Spleen (tissue), 11 donors: ENCODE measurements at regions not wholly inside any gene's neighbourhood (a gene's known extent, or its start where the extent isn't known, plus 50 kb on each side); places are given as distances from the start of the nearest gene placed in this dataset.

Experiments used
- DNase-seq: peaks from one replicate; pipeline ENCODE4 v3.0.0-alpha.2; 2020
- H3K27ac ChIP-seq, 8 donors: fragments of 200-600 bp; sonication (generic) in 7 of 8; 1 replicate in 4 of 8; 2 replicates in 4 of 8; pipeline versions ENCODE4 v1.5.0 to v1.8.0; 2016 to 2021; ENCODE audit warnings: inconsistent platforms in 4 of 8, mild to moderate bottlenecking in 4 of 8, moderate library complexity in 1 of 8
- H3K27me3 ChIP-seq, 7 donors: fragments of 200-600 bp; sonication (generic) in 6 of 7; replicated peaks in 1 of 7; 1 replicate in 4 of 7; 2 replicates in 3 of 7; pipeline versions ENCODE4 v1.5.0 to v1.8.0; 2016 to 2021; ENCODE audit warnings: inconsistent platforms in 3 of 7, mild to moderate bottlenecking in 1 of 7
- H3K36me3 ChIP-seq, 6 donors: fragments of 200-600 bp; sonication (generic) in 5 of 6; 1 replicate in 4 of 6; 2 replicates in 2 of 6; pipeline versions ENCODE4 v1.5.0 to v1.8.0; 2016 to 2021; ENCODE audit warnings: inconsistent platforms in 2 of 6
- H3K4me1 ChIP-seq, 6 donors: fragments of 200-600 bp; sonication (generic) in 5 of 6; 1 replicate in 3 of 6; 2 replicates in 3 of 6; pipeline versions ENCODE4 v1.5.0 to v1.8.0; 2016 to 2021; ENCODE audit warnings: inconsistent platforms in 3 of 6
- H3K4me3 ChIP-seq, 8 donors: fragments of 200-600 bp; sonication (generic) in 7 of 8; 1 replicate in 4 of 8; 2 replicates in 4 of 8; pipeline versions ENCODE4 v1.5.0 to v1.8.0; 2016 to 2021; ENCODE audit warnings: inconsistent platforms in 4 of 8, mild to moderate bottlenecking in 4 of 8, moderate library complexity in 2 of 8
- H3K9me3 ChIP-seq, 8 donors: fragments of 200-600 bp; sonication (generic) in 7 of 8; 1 replicate in 4 of 8; 2 replicates in 4 of 8; pipeline versions ENCODE4 v1.5.0 to v1.8.0; 2016 to 2021; ENCODE audit warnings: inconsistent platforms in 4 of 8
- CTCF ChIP-seq, 11 experiments: fragments of 200-600 bp in 7 of 11; fragments of 450-650 bp in 4 of 11; sonication (generic) in 4 of 11; IDR thresholded peaks in 8 of 11; conservative IDR thresholded peaks in 3 of 11; 1 replicate in 7 of 11; 2 replicates in 4 of 11; pipeline versions ENCODE4 v1.4.0 to v1.8.0; 2016 to 2021; ENCODE audit warnings: antibody characterized with exemption in 11 of 11, inconsistent platforms in 4 of 11, mild to moderate bottlenecking in 1 of 11
- POLR2A ChIP-seq, 3 donors: fragments of 450-650 bp; IDR thresholded peaks; one replicate each; pipeline ENCODE4 v1.5.1; 2017; ENCODE audit warnings: antibody characterized with exemption in 3 of 3, mild to moderate bottlenecking in 1 of 3
- POLR2AphosphoS5 ChIP-seq, 3 donors: sonication (generic); formaldehyde crosslinking; IDR thresholded peaks; one replicate each; pipeline ENCODE4 v1.5.1; 2017; ENCODE audit warnings: antibody characterized with exemption in 3 of 3
- WGBS, 5 donors: extraction: QIAGEN DNeasy Blood & Tissue Kit in 3 of 5; methylation state at CpG; one replicate each; pipeline versions ENCODE4 v1.1.5 to v1.1.7; 2013 to 2018; 5-methylcytosine and 5-hydroxymethylcytosine counted together
- intact Hi-C: fragments of 100-400 bp; cut with DNase I; formaldehyde crosslinking; loops from one replicate; pipeline ENCODE4 v1.15.0; 2023; ENCODE audit warnings: low total_unique reads
- donor health status: healthy with polysubstance abuse.
- donor health status: DM: no; HTN: no; CAD: no; lungs with moderate emphysema.
- donor health status: DM: no; HTN: no; CAD: no.
- donor health status: Bipolar disorder and iron deficiency.
- donor health status: healthy.
- donor health status: DM: no; HTN: no; CAD: no.
- donor health status: DM: yes; HTN: yes; CAD: no.

- no peaks in the 10 kb centered on the region for H3K4me1 ChIP-seq
- H3K27me3 ChIP-seq, result no peaks in the 10 kb centered on the region
- intact Hi-C loops, result no loop called here
- TF ChIP-seq CTCF (IDR thresholded peaks at IDR 0.05 in 8 of 11, conservative IDR thresholded peaks at IDR 0.05 in 3 of 11), result no peak
- TF ChIP-seq POLR2AphosphoS5 (IDR thresholded peaks at IDR 0.05), result no peak
- TF ChIP-seq POLR2A (IDR thresholded peaks at IDR 0.05), result no peak
- WGBS, 5 donors, result 58 to 84% (median 74%) methylated on average over 1 of the region's 1 CpG
- H3K36me3 ChIP-seq, result no peaks in the 10 kb centered on the region
- peak overlapping the region in 4 of 8 donors; percentile 1 to 42 (median 12) for H3K27ac ChIP-seq
- H3K4me3 ChIP-seq, result no peak overlapping the region
- DNase-seq, result no peak
- H3K9me3 ChIP-seq, result no peaks in the 10 kb centered on the region
Measured at GRCh38 chr15:95401587-95401986, 928.9 kb upstream of the NR2F2 start.

- H3K9me3 ChIP-seq, result no peaks in the 10 kb centered on the region
- no peak for TF ChIP-seq POLR2A (IDR thresholded peaks at IDR 0.05)
- TF ChIP-seq POLR2AphosphoS5 (IDR thresholded peaks at IDR 0.05), result no peak
- no peak for TF ChIP-seq CTCF (IDR thresholded peaks at IDR 0.05 in 8 of 11, conservative IDR thresholded peaks at IDR 0.05 in 3 of 11)
- intact Hi-C loops, result no loop called here
- no peaks in the 10 kb centered on the region for H3K27me3 ChIP-seq
- H3K27ac ChIP-seq, result peak overlapping the region in 3 of 8 donors; percentile 19 to 42 (median 20)
- no peaks in the 10 kb centered on the region for H3K36me3 ChIP-seq
- peaks cover 0 to 12% (median 3%) of the 10 kb centered on the region in 6 donors for H3K4me1 ChIP-seq
- WGBS, 5 donors, result 75 to 92% (median 88%) methylated on average over 3 of the region's 3 CpGs
- no peak overlapping the region for H3K4me3 ChIP-seq
- DNase-seq, result no peak
Measured at GRCh38 chr15:95405447-95405846, 925.1 kb upstream of the NR2F2 start.

- Histone ChIP-seq H3K36me3 (no peaks in the 10 kb centered on the region), H3K4me3 (no peak overlapping the region), H3K27ac (no peak overlapping the region), H3K9me3 (no peaks in the 10 kb centered on the region), H3K27me3 (no peaks in the 10 kb centered on the region), H3K4me1 (peaks cover 0 to 12% (median 3%) of the 10 kb centered on the region in 6 donors)
- no peak for DNase-seq
- intact Hi-C loops, result no loop called here
- TF ChIP-seq CTCF (IDR thresholded peaks at IDR 0.05 in 8 of 11, conservative IDR thresholded peaks at IDR 0.05 in 3 of 11), result no peak
- TF ChIP-seq POLR2A (IDR thresholded peaks at IDR 0.05), result no peak
Measured at GRCh38 chr15:95407534-95407933, 923.0 kb upstream of the NR2F2 start.

DNA sequence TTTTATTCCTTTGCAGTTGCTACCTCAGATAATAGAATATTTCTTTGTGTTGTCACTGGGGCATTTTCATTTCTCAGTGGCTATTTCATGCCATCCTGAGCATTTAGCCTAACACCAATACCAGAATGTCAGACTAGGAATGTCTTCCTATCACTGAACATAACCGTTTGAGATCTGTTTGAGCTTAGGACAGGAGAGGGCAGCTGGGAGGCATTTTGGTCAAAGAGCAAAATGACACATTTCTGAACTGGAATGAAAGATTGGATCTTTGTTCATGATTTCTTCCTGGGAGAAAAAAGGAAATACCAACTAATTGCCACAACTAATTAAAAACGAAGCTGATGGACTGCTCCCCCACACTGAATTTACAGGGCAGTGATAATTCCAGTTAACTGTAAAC, 921.3 kb upstream of the NR2F2 start:
- no peak overlapping the region for H3K4me3 ChIP-seq
- DNase-seq, result no peak
- H3K36me3 ChIP-seq, result no peaks in the 10 kb centered on the region
- H3K9me3 ChIP-seq, result no peaks in the 10 kb centered on the region
- 29 to 50% (median 31%) methylated on average over 2 of the region's 2 CpGs for WGBS, 5 donors
- no peaks in the 10 kb centered on the region for H3K27me3 ChIP-seq
- no peak for TF ChIP-seq POLR2A (IDR thresholded peaks at IDR 0.05)
- TF ChIP-seq CTCF (IDR thresholded peaks at IDR 0.05 in 8 of 11, conservative IDR thresholded peaks at IDR 0.05 in 3 of 11), result no peak
- no peak for TF ChIP-seq POLR2AphosphoS5 (IDR thresholded peaks at IDR 0.05)
- H3K27ac ChIP-seq, result peak overlapping the region in 6 of 8 donors; percentile 5 to 57 (median 45)
- intact Hi-C loops, result no loop called here
- peaks cover 0 to 12% (median 3%) of the 10 kb centered on the region in 6 donors for H3K4me1 ChIP-seq
